IPS DF 4.7 (cell line): ENCODE measurements at regions not wholly inside any gene's neighbourhood (a gene's known extent, or its start where the extent isn't known, plus 50 kb on each side); places are given as distances from the start of the nearest gene placed in this dataset.

ENCODE experiments used
- DNase-seq: peaks from one replicate; pipeline ENCODE4 v3.0.0-alpha.2; 2013; ENCODE audit warnings: low spot score; ENCODE audit errors: extremely low read depth

DNA sequence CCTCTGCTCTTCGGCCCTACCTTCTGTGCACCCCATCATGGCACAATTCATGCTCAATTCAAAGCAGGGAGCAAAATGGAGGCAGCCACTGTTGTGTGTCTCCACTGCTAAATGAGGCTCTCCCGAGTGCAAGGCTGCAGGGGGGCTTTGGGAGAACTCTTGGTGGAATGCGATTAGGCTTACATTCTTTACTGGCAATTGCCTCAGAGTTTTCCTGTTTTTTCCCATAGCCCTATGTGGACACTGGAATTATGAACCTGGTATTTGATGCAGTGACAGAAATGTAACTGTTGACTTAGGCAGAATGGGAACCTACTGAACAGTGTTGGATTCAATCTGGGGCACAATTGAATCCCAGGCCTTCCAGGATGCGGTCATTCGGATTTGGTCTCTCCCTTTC lies 187.9 kb upstream of the GMDS start:
- no peak for DNase-seq

DNA sequence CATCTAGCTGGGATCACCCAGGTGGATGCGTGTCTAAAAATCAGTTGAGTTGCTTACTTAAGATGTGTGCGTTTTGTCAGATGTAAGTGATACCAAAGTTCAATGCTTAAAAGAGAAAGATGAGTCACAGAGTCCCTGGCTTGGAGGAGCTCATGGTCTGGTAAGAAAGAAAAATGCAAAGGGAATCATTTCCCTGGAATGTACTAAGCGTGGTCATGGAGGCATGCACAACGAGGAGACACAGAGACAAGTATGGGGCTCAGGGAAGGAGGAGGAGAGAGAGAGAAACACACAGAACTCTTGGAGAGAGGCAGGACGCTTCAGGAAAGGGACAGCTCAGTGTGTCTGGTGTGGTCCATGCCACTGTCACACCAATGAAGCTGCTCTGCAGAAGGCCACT lies 186.9 kb upstream of the GMDS start:
- DNase-seq: no peak

DNA sequence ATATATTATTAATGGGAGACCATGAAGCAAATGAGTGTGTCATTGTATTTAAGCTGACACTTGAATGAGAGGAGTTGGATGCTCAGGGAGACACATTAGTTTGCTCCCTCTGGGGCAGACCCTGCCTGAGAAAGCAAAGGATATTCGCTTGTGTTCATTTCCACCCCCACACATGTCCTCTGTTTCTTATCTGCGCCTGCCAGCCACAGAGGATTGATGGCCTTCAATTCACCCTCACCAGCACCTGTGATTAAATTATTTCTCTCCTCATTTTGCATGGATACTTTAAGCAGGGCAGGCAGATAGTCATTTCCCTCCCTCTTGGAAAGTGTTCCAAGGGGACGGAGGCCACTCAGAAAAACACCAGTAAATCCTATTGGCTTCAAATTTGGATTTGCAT lies 185.2 kb upstream of the GMDS start:
- no peak for DNase-seq

DNA sequence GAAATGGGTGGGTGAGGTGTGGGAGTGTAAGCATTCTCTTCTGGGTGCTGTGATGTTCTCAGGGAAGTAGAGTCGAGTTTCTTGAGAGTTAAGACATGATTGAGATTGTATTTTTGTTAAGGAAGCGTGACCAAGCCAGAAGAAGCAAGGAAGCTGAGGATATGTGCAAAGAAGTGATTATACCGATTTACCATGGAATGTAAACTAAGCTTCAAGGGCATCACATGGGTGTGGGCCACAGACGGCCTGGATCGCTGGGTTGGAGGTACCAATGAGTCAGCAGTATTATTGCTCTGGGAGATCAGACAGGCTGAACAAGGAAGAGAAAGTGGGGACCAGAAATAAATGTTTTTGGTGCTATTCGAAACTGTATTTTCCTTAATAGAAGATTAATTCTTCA lies 184.1 kb upstream of the GMDS start:
- DNase-seq: no peak

DNA sequence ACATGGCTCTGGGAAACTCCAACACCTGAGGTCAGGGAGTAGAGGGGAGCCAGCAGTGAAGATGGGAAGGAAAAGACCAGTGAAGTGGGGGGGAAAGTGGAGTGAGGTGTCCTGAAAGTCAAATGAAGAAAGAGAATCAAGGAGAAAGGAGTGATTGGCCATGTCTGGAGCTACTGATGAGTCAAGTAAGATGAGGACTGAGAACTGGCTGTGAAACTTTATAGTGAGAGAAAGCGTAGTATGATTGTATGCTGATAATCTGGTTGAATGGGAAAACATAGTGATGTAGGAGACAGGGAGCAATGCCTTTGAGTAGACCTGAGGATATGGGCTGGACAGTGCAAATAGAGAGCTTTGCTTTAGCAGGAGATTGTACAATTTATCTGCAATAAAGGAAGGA lies 183.6 kb upstream of the GMDS start:
- no peak for DNase-seq

DNA sequence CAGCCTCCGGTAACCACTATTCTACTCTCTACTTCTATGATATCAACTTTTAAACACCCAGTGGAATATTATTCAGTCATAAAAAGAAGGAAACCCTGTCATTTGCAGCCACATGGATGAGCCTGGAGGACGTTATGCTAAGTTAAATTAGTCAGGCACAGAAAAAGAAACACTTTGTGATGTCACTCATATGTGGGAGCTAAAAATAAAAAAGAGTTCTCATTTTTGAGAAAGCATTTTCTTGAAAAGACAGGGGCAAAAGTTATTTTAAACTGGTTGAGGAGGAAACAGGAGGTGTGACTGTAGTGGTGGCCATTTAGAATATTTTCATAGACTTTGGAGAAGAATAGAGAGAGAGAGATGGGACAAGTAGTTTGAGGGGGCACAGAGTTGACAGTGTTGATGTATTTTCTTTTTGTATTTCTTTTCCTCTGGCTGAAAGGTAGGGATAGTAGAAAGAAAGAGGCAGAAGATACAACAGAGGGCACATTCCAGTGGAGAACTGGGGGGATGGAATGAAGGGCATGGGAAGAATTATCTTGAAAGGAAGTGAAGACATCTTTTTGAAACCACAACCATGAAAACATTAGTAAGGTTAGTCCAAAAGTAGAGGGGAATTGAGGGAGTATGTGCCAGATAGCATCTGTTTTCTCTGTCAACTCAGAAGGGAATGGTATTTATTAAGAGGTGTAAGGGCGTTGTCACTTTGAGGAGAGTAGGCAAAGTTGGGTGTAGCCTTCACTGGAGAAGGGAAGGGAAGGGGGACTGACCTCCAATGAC lies 181.3 kb upstream of the GMDS start:
- no peak for DNase-seq

DNA sequence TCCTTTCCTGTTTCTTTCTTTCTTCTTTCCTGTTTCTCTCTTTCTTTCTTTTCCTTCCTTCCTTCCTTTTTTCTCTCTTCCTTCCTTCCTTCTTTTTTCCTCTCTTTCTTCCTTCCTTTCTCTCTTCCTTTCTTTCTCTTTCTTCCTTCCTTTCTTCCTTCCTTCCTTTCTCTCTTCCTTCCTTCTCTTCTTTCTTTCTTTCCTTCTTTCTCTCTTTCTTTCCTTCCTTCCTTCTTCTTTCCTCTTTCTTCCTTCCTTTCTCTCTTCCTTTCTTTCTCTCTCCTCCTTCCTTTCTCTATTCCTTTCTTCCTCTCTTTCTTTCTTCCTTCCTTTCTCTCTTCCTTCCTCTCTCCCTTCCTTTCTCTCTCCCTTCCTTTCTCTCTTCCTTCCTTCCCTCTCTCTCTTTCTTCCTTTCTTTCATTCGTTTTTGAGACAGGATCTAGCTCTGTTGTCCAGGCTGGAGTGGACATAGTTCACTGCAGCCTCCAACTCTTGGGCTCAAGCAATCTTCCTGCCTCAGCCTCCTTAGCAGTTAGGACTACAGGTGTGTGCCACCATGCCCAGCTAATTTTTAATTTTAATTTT lies 170.8 kb upstream of the GMDS start:
- no peak for DNase-seq

DNA sequence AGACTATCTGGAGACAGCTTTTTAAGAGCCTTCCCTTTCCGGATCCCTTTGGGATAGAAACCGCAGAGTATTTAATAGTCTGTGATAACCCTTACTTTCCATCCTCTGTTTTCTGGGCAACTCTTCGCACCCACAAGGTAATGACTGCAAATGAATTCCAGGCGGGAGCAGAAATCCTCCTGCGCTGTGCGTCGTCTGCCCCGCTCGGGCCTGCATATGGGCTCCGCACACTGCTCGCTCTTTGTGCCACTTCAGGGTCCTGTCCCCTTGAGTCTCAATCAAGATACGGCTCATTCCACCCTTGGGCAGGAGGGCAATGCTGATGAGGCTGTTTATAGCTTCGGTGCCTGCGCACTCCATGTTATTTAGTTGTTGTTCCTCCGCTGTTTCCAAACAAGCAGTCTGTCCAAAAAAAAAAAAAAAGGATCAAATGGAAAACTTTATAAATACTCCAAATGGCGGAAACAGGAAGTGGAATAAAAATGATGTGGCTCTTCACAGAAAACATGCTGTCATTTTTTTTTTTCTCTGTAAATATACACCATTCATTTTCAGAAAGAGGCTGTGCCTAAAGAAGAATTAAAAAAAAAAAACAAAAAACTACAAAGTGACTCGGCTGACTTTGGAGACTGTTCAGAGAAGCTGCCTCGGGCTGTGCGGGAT lies 169.6 kb upstream of the GMDS start:
- DNase-seq: no peak

DNA sequence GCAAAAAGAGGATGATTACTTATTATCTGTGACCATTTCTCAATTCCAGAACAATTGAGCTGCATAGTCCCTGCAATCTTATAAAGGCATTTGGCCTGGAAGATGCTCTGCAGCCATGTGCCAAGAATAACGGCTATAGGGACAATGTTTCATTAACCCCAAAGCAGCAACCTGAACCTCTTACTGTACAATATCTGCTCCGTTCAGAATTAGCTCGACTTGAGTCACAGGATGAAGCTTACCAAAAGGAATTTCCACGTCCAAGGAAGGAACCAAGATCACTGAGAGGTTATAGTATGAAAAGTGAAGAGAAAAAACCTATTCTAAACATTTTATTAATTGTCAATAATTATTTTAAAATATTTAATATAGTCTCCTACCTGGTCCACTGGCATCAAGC lies 167.3 kb upstream of the GMDS start:
- DNase-seq: no peak

DNA sequence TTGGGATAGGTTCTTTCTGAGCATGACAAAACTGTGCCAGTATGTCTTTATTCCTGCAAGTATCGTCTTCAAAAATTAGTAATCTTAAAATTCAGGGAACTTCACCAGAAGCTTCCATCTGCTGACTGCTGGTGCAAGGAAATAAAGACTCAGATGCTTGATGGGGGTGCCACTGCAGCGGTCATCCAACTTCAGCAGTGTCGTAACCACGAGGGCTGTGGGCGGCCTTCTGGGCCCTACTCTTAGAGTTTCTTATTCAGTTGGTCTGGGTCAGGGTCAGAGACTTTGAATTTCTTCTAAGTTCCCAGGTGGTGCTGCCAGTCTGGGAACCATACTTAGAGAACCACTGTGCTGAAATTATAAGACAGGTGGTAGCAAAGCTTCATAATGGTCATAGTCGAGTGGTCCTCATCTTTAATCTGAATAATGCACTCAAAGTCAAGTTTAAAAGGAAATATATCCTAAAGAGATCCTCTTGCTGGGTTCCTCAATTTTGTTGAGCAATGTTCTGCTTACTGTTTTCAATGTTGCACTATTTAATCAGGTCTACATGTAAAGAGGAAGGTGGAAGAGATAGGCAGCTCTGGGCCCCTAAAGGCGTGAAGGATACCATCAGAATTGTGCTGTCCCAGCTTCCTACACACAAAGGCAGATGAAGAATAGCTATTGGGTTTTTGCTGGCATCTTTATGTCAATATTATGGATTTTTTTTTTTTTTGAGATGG lies 165.4 kb upstream of the GMDS start:
- no peak for DNase-seq

DNA sequence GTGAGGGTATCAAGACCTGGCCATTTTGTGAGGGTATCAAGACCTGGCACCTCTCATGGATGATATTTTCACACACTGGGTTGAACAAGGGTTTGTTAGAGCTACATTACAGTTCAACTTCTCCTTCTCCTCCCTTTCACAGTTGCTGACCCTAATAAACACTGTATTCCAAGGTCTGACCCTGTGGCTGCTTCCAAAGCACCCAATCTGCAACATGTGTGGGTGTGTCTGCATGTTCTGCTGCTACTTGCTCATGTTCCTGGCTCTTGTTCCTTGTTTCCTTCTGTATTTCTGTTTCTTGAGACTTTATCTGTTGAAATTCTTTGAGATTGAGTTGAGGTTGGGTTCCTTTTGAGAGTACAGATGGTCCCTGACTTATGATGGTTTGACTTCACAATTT lies 162.1 kb upstream of the GMDS start:
- DNase-seq: no peak

DNA sequence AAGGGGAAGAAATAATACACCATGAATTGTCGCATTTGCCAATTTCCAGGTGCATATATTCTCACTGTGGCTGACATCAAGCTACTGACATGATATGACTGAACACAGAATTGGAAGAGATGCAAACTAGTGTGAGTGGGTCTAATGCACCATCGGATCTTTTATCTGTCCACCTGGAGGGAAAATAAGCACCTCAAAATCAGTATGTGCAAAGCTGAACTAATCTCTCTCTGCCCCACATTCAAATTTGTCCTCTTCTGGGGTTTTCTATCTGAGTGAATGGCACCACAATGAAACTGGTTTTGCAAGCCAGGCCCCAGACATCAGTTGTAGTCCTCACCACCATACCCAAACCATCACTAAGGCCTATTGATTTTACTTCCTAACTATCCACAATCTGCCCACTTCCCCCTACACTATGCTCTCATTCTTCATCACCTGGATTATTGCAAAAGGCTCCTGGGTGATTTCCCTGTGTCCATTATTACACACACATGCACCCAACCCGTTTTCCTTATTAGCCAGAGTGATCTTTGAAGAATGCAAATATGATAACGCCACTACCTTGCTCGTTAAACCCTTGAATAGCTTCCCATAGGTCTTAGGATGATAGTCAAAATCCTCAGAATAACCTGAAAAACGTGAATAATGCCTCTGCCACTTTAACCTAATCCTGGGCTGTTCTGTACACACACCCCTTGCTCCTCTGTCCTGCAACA lies 159.0 kb upstream of the GMDS start:
- DNase-seq: no peak

DNA sequence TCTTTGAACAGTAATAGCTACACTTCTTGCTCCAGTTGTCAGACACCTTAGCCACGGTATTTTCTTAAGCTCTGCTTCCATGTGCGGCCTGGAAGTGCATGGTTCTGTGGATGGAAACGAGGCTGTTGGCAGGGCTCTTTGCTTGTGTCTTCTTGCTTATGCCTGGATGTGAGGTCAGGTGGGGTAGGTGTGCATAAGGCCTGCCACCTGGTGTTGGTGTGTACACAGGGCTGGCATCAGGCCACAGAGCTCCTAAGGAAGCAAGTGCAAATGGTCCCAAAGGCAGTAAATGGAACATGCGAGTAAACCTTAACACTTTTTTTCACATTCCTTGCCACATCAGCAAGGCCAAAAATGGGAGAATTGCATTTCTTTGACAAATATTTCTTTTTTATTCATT lies 158.1 kb upstream of the GMDS start:
- no peak for DNase-seq

DNA sequence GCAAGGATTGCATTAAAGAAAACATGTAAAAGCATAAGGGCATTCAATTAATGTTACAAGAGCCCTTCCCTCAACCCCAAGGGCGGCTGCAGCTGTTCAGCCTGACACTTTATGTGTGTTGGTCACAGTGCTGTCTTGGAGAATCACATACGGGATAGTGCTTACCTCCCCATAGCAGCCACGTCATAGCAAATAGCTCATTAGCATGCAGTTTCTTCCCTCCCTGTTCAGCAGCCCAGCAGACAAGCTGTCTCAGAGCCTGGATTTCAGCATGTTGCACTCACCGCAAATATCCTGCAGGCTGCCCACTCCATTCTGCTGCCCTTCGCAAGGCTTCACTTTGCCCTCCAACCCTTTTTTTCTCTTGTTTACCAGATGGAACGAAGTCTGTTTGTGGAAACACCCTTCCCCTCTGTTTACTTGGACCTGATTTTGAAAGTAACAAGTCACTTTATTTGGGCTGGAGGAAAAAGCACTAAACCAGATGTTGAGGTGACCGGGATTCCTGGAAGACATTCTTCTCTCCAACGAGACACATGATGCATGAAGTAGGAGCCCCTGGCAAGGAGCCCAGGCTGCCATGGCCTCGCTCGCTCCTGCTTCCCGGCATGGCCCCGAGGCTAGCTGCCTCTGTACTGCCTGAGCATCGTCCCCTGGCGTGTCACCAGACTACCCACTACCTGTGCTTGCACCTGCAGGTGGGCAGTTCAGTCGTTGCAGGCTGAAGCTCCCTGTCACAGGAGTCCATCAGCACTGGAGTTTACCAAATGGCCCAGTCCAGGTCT lies 151.6 kb upstream of the GMDS start:
- no peak for DNase-seq

DNA sequence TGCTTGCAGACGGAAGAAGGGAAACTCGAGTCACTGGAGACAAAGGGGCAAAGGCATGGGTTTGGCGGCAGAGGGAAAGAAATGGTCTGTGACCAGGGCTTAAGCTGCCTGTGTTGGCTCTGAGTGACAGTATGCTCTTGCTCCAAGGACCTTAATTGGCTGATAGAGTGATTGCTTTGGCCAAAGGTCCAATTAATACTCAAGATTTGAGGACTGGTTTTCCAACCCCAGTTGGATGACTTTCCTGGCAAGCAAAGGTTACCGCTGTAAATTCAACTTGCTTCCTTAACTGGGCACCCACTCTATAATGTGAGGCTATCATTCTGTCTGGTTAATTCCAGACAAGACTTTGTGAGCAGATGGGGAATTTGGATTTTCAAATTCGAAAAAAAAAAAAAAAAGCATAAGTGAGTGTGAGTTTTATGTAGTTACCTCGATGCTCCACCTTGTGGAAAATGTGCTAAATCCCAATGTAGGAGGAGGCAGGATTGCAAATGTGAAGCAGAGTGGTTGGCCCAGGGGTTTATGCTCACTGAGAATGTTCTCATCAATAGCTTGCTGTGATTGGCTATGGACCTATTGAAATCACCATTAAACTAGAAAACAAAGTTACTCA lies 150.7 kb upstream of the GMDS start:
- no peak for DNase-seq

DNA sequence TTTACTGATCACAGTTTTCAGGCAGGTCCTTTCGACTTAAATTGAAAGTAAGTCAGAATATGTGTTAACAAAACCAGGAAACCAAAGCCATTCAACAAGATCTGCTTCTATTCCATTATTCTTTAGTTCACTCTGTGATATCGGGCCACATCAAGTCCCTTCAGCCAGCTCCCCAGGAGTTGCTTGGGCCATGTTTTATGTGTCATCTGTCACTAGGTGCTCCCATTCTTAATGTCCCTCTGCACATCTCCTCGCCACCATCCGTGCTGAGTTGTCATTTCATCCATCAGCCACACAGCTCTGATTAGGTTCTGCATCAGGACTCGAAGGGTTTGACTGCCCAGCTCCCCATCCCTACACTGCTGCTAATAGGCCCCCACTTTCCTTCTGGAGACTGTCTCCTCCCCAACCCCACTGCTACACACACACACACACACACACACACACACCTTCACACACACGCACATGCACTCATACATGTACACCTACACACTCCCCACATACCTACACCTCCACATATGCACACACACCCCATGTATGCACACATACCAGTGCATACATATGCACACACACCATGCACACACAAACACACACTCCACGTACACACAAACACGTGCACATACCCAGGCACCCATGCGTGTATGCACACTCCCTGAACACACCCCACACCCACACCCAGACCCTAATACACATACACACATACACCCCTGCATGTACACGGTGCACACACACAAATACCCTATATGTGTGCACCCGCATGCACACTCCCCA lies 143.3 kb upstream of the GMDS start:
- no peak for DNase-seq

DNA sequence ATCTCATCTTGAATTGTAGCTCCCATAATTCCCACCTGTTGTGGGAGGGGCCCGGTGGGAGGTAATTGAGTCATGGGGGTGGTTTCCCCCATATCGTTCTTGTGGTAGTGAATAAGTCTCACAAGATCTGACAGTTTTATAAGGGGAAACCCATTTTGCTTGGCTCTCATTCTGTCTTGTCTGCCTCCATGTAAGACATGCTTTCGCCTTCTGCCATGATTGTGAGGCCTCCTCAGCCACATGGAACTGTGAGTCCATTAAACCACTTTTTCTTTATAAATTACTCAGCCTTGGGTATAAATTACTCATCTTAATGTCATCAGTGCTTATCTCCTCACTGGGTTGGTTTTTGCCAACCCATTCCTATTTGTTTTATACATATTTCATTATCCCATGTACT lies 142.0 kb upstream of the GMDS start:
- no peak for DNase-seq

DNA sequence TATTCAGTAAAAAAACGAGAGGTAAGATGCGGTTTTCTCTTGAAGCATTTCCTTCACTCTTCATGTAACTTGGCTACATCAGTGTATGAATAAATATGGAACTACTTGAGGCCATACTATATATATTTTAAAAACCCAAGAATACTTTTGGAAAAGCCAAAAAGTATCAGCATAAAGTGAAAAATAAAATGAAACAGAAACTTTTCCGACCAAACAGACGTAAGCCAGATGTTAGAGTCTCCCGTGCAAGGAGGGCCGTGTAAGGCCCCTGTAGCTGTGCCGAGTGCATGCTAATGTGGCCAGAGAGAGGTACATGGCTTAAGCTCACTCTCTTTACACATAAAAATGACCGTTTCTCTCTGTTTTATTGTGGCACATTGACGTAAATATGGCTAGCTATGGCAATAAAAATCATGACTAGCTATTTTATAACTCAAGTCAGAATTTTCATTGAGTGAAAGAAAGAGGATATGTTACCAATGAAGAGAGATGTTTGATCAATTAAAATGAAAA lies 140.1 kb upstream of the GMDS start:
- DNase-seq: no peak

DNA sequence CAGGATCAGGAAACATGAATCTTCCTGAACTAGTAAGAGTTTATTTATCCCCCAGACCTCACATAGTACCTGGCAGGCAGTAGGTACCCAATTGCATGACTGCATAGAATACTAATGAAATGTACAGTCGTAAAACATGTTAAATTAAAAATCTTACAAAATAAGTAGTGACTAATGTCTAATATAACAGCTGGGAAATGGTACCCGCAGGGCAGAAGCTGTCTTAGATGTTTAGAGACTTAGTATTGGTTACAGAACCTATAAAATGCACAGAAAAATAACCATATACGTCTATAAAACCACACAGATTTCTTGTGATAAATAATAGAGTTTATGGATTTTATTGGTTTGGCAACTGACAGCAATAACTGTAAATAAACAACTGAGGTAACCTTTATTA lies 139.1 kb upstream of the GMDS start:
- DNase-seq: no peak
